Stimulated activated CD8-positive, alpha-beta memory T cell treated with anti-CD3 and anti-CD28 coated beads, Interleukin-7, amount 100 ng/mL, for 24 hours (primary cell): ENCODE measurements at regions not wholly inside any gene's neighbourhood (a gene's known extent, or its start where the extent isn't known, plus 50 kb on each side); places are given as distances from the start of the nearest gene placed in this dataset.

ENCODE experiments used
- DNase-seq: peaks from one replicate; pipeline ENCODE4 v3.0.0-alpha.2; 2020; ENCODE audit warnings: low read depth

DNA sequence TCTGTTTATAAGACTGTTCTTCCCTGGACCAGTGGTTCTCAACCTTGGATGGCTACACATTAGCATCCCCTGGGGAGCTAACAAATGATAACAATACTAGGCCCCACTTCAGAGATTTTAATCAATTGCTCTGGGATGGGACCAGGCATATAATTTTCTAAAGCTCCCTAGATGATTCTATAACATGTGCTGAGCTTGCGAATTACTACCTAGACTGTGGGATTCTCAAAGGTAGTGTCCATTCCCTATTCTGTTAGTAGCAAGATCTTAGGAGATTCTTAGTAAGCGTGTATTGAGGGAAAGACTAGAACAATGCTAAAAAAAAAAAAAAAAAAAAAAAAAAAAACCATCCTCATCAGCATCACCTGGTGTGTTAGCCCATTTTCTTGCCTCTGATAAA, 412.0 kb upstream of the CDH5 start:
- DNase-seq: no peak

DNA sequence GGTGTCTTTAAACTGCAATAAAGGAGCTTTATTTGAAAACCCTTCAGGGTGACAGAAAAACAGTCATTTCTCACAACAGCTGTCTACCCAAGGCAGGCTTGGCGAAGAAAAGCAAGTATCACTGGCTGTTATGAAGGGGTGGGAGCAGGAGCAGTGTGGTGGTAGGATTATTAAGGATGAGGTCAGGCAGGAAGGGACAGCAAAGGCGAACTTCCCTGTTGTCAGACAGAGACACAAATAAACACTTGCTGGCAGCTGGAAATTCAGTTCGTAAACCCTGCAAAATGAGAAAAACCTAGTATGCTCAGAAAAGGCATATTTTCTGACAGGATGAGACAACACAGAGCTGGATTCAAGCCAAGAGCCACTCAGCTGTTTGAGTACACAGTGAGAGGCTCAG, 416.3 kb upstream of the CDH5 start:
- DNase-seq: no peak

DNA sequence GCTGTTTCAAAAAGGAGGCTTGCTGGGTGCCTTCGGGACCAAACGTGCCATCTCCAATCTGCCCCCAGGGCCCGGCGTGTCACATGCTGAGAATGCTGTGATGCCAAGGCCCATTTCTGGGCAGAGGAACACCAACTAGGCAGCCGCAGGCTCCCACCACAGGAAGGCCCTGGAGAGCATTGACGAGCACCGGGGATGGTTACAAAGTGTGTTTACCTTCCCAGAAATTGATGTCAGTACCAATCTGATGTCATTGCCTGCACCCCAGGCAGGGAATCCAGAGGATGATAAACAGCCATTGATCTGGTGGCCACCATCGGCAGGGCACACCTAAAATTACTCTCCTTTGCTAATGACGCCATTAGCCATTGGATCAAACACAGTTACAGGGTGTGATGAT, 418.1 kb upstream of the CDH5 start:
- no peak for DNase-seq

DNA sequence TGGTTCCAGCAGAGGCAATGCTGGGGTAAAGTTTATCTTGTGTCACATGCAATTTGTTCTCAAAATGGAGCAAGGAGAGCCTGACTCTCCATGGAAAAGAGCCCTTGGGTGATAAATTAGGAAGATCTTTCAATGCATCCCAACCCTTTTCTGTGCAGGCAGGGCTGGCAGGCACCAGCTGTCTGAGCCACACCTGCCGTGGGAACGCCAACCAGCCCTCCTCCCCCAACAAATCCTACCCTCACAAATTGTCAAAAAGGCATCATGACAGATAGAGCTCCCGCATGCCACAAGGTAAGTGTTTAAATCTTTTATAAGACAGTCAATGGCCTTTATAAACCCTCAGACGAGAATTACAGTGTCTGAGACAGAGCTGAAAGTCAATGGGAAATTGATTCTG, 418.5 kb upstream of the CDH5 start:
- no peak for DNase-seq

DNA sequence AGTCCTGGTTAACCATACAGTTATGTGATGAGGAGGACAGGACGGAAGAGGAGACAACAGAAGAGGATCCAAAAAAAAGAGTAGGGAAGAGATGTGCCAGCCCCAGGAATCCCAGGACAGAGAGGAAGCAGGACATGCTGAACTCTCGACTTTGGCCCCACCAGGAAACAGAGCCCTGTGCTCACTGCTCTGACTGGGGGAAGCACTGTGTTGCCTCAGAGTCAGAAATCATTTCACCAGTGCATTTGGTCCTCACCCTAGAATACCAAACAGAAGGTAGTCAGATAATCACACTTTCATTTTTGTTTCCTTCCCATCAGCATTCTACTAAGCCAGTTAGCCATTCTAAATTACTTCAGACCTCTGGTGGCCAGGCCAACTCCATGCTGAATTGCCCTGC, 421.0 kb upstream of the CDH5 start:
- DNase-seq: no peak

DNA sequence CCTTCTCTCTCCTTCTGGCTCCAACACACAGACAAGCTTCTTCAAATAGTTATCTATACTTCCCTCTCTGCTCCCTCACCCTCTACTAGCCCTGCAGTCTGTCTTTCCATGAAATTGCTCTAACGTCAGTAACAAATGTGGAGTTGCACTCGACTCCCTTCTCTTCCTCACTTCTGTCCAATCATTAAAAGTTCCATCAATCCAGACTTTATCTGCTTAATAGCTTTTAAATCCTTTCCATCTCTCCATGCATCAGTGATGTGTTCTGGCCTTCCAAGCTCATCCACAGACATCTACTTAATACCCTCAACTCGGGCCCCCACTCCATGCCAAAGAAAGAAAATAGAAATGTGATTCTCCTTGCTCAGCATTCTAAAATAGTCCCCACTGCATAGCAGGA, 422.1 kb upstream of the CDH5 start:
- DNase-seq: no peak

DNA sequence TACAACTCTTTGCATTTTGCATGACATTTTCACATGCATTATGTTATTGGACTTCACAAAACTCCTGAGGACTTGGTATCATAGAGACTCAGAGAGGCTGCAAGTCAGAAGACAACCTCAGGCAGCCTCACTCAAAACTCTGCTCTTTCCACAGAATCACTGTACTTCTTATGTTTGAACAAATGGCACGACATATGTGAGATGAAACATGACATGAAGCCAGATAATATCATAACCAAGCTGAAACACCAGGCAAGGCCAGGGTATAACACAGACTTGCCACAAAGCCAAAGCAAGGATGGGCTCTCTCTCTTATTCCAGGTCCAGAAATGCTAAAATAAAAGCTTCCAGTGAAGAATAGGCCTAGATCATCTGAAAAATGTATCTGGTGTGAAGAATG, 425.8 kb upstream of the CDH5 start:
- no peak for DNase-seq

DNA sequence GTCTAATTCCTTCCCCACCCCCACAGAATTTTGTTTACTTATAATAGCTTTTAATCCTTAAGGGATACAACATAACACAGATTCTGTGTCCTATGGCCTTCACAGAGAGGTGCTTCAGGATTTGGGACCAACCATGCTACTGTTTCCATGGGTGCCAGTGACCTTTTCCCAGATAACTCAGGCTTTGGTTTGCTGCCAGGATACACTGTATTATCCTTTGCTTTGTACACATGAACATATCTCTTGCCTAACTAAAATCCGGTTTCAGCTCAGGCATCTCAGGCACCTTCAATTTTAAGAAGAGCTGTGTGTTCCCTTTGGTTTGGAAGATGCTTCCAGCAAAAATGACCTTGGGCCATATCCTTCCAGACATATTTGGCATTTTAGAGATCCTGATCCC, 428.4 kb upstream of the CDH5 start:
- no peak for DNase-seq

DNA sequence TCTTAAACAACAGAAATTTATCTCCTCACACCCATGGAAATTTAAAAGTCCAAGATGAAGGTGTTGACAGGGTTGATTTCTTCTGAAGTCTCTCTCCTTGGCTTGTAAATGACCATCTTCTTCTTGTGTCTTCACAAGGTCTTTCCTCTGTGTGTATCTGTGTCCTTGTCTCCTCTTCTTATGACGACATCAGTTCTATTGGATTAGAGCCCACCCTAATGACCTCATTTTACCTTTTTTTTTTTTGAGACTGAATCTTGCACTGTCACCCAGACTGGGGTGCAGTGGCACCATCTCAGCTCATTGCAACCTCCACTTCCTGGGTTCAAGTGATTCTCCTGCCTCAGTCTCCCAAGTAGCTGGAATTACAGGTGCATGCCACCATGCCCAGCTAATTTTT, 429.0 kb upstream of the CDH5 start:
- DNase-seq: no peak

DNA sequence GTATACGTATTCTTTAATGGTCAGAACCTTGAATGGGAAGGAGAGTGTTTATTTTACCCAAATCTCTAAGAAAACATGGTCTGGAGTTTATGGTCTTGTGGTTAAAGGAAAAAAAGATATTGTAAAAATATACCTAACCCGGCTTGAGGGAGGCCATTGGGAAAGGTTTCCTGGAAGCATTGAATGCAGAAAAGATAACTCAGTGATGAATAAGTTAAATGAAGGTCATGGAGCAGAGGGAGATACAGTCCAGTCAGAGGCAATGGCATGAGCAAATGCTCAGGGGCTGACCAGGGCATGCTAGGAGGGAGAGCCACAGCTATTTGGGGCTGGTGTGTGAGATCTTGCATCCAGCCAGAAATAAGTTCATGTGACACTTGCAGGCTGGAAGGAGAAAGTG, 430.4 kb upstream of the CDH5 start:
- no peak for DNase-seq

DNA sequence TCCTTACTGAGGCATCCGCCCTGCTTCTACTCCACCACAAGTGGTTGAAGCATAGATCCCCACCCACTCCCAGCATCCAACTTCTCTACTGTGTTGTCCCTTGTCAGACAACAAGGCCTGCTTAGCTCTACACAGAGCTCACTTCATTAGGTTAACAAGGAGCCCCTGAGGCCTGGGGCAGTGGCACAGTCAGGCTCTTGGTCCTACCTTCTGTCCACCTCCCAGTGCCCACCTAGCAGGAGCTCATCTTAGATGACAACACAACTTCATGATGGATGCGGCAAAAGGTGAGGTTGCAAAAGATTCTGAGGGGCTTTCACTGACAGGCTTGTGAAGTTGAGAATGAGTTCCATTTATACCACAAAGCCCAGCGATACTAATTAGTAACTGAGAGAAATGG, 432.0 kb upstream of the CDH5 start:
- DNase-seq: no peak

DNA sequence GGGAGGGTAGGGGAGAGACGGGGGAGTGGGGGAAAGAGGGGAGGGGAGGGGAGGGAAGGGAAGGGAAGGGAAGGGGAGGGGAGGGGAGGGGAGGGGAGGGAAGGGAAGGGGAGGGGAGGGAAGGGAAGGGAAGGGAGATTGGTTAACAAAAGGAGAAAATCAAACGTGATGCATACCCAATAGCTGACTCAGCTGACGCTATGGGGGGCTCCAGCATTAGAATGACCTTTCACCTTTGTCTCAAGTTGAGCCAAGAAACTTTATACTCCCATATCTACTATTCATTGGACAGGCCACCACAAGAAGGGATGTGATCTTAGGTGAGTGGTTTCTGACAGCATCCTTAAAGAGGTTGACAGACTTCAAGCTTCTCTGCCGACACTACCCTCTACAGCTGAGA, 432.8 kb upstream of the CDH5 start:
- no peak for DNase-seq

DNA sequence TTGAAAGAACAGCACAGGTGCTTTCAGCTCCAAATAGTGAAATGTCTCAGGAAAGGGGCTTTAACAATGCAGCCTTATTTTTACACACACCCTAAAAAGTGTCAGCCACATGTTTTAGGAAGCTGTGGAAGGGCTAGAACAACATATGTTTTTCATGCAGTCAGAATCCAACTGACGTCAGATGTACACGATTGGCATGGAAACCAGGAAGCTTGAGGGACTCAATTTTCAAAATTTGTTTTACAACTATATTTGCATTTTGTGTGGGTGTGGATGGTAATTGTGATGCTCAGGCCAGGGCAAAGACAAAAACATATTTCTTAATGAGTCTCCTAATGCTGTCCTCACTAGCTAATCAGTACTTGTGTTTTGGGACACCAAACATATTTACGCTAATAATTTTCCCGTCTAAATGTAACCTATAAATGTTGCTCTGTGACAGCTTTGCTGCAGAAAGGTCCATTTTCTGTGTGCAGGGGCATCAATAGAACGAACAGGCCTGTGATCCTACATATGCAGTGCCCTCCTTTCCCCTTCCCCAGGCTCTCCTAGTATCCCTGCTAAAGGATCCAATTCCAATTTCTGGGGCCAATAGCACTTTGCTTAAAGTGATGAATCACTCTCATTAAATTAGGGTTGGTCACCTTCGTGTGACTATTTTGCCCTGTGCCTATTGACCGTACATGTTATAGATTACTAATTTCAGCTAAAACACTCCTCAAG, 434.0 kb upstream of the CDH5 start:
- no peak for DNase-seq

DNA sequence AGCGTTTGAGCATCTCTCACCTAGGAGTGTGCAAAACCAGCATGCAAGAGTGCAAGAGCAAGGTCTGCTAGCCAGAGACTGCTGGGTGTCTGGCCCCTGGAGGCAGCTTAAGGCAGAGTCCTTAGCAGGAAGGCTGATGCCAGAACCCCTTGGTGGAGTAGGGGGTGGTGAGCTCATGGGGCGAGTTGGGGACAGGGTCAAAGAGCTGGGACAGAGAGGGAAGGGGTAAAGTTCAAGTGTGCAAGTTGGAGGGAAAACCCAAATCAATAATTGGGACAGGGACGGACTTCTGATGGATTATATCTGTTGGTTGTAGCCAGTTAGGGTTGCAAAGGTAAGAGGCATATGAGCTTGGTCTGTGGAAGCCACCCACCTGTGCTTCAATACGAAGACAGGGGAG, 443.6 kb upstream of the CDH5 start:
- no peak for DNase-seq

DNA sequence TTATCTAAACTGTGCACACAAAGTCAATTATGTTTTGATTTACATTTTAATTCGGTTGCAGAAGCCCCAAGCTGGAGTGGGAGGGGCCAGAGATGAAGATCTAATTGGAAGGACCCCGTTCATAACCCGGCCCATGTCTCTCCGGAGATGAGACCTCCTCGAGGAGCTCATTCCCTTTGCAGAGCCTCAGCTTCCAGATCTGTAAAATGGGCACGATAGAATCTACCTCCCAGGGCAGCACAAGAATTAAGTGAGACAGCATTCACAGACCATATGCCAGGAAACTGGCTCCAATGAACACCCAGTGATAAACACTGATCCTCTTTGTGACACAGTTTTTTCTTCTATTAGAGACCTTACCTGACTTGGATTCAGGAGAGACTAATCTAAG, 446.5 kb upstream of the CDH5 start:
- no peak for DNase-seq

DNA sequence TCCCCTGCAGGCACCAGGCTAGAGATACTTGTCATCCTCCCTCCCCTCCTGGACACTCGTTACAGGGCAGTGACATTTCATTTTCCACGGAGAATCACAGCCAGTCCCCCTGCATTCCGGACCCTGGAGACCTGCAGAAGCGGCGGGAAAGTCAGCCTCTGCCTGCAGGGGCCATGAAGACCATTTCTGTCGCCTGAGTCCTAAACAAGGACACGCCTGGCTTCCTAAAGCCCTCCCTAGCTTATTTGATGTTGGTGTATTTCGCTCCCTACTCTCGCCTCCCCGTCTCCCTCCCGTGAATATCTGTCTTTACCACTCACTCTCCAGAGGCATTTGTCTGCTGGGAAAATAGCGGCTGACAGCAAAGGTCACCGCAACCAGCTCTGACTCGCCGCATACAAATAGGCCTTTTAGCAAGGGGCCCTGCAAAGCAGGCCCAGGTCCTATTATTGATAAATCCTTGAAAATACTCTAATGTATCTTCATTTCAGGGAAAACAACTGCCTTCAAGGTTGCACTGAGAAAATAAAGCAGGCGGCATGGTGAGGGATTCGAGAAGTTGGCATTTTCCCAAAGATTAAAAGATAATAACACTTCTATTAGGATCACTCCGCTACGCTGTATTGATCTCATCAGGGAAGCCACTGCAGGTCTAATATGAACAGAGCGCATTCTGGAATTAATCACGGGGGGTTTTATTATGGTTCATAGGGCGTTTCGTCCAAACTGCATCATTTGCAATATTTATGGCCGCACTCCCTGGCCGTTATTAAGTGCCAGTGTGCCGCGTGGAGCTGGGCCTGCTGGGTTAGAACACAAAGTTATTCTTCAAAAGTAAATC, 447.1 kb upstream of the CDH5 start:
- no peak for DNase-seq

DNA sequence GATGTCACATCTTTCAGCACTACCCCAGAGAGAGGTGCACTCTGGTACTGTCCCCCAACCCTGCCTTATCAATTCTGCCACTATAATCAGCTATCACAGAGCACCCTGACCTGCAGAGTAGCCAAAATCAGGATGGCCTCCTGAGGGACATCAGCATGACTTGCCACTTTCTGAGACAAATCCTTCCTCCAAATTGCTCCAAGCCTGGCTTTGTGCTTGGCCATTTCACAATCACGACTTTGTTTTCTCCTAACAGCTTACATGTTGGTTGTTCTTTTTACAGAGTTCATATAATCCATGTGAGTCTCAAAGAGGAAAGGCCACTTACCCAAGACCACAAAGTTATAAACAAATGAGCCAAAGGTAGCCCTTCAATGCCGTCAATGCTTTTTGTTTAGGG, 449.0 kb upstream of the CDH5 start:
- no peak for DNase-seq

DNA sequence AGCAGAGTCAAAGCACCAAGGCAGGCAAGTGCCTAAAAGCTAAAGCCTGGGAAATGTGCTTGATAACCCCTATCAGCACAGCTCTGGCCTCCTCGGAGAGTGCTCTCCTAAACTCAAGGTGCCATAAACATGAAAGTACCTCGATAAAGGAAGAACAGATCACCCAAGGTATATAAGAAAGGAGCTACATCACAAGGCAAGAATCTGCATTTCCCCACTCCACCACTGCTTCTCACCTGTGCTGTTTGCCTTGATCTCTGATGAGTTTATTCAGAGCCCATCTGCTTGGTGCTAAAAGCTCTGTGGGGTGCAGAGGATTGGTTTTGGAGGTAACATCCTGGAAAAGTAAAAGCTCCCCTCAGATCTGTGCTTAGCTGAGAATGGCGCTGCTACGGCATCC, 449.5 kb upstream of the CDH5 start:
- DNase-seq: no peak

DNA sequence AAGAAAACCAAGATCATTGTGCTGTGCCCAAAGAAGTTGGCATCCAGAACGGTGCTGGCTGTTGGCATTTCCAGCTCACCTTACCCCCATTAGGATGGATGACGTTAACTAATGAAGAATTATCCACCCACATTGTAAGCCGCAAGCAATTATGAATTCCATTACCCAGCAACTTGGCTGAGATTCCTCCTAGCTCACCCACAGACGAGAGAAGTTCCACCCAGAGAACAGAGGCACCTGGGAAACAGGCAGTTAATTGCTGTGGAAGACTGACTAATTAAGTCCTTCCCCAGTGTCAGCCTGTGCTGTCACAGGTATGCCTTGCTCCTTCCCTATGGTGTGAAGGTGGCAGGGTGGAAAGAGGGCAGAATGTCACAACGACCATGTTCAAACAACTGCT, 456.2 kb upstream of the CDH5 start:
- no peak for DNase-seq

DNA sequence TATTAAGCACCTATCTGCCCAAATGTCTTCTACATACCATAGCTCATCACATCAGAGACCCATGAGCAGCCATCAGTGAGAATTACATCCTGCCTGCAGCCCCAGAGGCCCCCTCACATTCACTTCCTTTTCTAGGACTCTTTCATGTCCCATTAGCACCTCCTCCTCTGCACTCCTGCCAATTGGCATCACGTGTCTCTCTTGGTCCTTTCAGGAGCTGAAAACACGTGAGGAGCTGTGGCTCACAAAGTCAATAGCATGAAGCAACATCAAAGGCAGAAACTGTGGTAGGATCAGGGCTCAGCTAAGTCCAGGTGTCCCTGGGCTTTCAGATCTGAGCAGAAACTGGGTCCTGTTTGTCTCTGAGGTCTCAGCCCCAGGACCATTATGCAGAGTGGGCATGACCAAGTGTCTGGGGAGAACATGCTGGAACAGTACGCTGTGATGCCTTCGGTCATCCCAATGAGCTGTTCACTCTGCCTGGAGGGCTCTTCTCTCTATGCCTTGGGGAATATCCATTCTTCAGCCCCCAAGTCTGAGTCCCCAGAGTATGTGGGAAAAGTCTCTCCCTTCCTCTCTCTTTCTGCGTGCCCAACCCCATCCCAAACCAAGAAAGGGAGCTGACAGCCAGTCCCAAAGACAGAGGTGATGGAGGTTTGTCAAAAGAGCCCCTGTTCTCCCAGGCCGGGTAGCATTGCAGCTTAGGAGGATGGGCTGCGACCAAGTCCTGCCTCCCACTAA, 457.0 kb upstream of the CDH5 start:
- DNase-seq: no peak

DNA sequence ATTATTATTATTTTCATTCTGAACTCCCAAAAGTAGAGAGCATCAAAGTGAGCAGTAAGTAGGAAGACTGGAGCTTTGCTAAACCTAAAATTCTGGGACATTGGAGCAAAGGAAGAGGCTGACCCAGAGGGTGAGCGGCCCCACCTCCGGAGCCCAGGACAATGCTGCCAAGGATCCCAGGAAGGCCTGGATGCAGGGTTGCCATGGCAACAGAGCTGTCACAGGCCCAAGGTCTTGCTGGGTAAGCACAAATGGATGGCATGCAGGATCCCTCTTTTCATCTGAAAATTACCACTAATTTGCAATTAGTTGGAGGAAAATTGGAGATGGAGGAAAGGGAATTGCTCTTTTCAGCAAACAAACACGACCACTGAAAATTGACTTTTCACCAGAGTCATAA, 457.9 kb upstream of the CDH5 start:
- no peak for DNase-seq

DNA sequence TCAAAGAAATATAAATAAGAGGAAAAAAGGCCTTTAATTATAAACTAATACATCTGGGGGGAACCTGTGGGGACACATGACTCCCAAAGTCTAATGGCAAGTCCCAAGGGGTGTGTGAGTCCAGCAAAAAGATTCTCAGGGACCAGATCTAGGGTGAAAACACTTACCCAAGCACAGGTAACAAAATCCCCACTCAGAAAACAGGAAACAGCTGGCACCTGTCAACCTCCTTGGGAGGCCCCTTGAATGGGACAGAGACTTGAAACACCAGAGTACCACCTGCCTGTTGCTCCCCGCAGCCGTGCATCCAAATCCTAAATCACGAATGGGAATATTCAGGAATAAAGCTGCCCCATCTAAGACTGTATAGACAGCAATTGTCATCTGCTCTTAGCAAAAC, 461.2 kb upstream of the CDH5 start:
- no peak for DNase-seq

DNA sequence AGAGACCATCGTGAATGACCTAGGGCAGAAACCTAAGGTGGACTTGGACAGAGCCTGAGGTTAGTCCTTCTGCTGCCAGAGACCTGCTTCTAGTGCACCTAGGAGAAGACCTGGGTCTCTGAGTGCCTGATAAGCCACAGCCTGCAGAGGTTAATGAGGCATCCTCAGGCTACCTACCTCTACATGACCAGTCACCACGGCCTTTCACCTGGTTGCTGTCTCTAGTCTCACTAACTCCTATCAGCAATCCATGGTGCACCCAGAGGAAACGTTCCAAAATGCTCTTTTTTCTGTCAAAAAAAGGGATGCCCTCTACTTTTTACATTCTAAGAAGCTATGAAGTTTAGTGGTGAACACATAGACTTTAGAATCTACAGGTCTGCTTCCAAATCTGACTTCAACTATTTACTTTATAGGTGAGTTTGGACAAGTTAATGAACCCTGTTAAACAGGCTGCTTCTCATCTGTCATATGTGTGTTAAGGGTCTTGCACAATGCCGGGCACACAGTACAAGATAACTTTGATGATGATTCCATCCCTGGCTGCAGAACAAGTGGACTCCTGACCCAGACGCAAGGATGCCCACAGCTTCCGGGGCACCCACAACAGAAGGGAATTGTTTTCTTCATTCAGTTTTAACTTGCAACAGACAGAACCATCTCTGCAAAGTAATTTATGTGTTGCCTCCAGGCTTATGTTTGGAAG, 469.9 kb upstream of the CDH5 start:
- DNase-seq: no peak
